Caco-2 (cell line): ENCODE measurements at regions not wholly inside any gene's neighbourhood (a gene's known extent, or its start where the extent isn't known, plus 50 kb on each side); places are given as distances from the start of the nearest gene placed in this dataset.

ENCODE experiments used
- BruUV-seq: library from RNA; stranded (reverse); fragments of 400-500 nt; replicated peaks from 2 replicates; lab custom pipeline; 2021; lab: Mats Ljungman, UMichigan
- CTCF ChIA-PET: fragments of 300-600 bp; sonication (Branson Sonifier 250); formaldehyde crosslinking; loops from one replicate; lab custom pipeline; 2022; ENCODE audit warnings: antibody characterized with exemption; lab: Charles Lee
- POLR2A ChIA-PET: fragments of 300-600 bp; sonication (Branson Sonifier 250); formaldehyde crosslinking; loops from one replicate; lab custom pipeline; 2022; ENCODE audit warnings: antibody characterized with exemption; lab: Charles Lee
- DNase-seq, 2 experiments: peaks; one replicate each; pipeline versions ENCODE4 v3.0.0 to v3.0.0-alpha.2; 2020 to 2022
- H3K27me3 ChIP-seq: replicated peaks from 2 replicates; pipeline ENCODE4 v1.6.0; 2011; ENCODE audit warnings: low read length; ENCODE audit not compliant: control insufficient read depth, insufficient read depth
- H3K36me3 ChIP-seq: 2 replicates; pipeline ENCODE4 v1.5.1; 2011; ENCODE audit warnings: low read length; ENCODE audit not compliant: control insufficient read depth, insufficient read depth
- H3K4me1 ChIP-seq: fragments of 250-450 bp; sonication (Bioruptor Pico); 2 replicates; pipeline ENCODE4 v1.5.1; 2020; ENCODE audit warnings: mild to moderate bottlenecking
- H3K4me3 ChIP-seq: 2 replicates; pipeline ENCODE4 v1.5.1; 2011; ENCODE audit warnings: low read depth, mild to moderate bottlenecking, control low read depth, low read length
- H3K9me3 ChIP-seq: fragments of 250-450 bp; sonication (Bioruptor Pico); 2 replicates; pipeline ENCODE4 v1.5.1; 2020; ENCODE audit warnings: mild to moderate bottlenecking, moderate library complexity
- H3K27ac Mint-ChIP-seq: one replicate; pipeline ENCODE4 v1.8.0; 2022; ENCODE audit warnings: mixed read lengths; ENCODE audit not compliant: unreplicated experiment
- H3K27me3 Mint-ChIP-seq: one replicate; pipeline ENCODE4 v1.8.0; 2022; ENCODE audit warnings: mixed read lengths; ENCODE audit not compliant: insufficient read depth, unreplicated experiment
- H3K36me3 Mint-ChIP-seq: one replicate; pipeline ENCODE4 v1.8.0; 2022; ENCODE audit warnings: mild to moderate bottlenecking, mixed read lengths; ENCODE audit not compliant: insufficient read depth, unreplicated experiment
- H3K4me1 Mint-ChIP-seq: one replicate; pipeline ENCODE4 v1.8.0; 2022; ENCODE audit warnings: low read depth, mixed read lengths; ENCODE audit not compliant: unreplicated experiment
- H3K4me3 Mint-ChIP-seq: one replicate; pipeline ENCODE4 v1.8.0; 2022; ENCODE audit warnings: mild to moderate bottlenecking, moderate library complexity, mixed read lengths; ENCODE audit not compliant: unreplicated experiment
- H3K9me3 Mint-ChIP-seq: one replicate; pipeline ENCODE4 v1.8.0; 2022; ENCODE audit warnings: mixed read lengths; ENCODE audit not compliant: unreplicated experiment
- CTCF ChIP-seq, 2 experiments: fragments of 200-600 bp in 1 of 2; IDR thresholded peaks; 1 replicate in 1 of 2; 2 replicates in 1 of 2; pipeline versions ENCODE4 v1.5.1 to v1.8.0; 2011 to 2022; ENCODE audit warnings: antibody characterized with exemption in 1 of 2, control low read depth in 1 of 2, inconsistent platforms in 1 of 2, low read depth in 1 of 2, low read length in 1 of 2, mild to moderate bottlenecking in 1 of 2, moderate library complexity in 1 of 2; ENCODE audit not compliant: insufficient read depth in 1 of 2, severe bottlenecking in 1 of 2, unreplicated experiment in 1 of 2
- intact Hi-C: fragments of 100-400 bp; cut with micrococcal nuclease; formaldehyde crosslinking; loops from one replicate; pipeline ENCODE4 v1.10.0; 2022; ENCODE audit not compliant: unreplicated experiment

- DNase-seq, result peak; percentile 42 to 48
- peak in 1 of 2 experiments; percentile 47 for TF ChIP-seq CTCF (IDR thresholded peaks at IDR 0.05; ENCODE audit: insufficient read depth in 1 of 2, low read depth in 1 of 2, low read length in 1 of 2, severe bottlenecking in 1 of 2, unreplicated experiment in 1 of 2)
- ChIA-PET POLR2A (no interaction called here), CTCF (no interaction called here)
- Histone ChIP-seq H3K27me3 (no peaks in the 10 kb centered on the region), H3K4me1 (no peaks in the 10 kb centered on the region), H3K4me3 (no peak overlapping the region), H3K9me3 (no peaks in the 10 kb centered on the region), H3K36me3 (no peaks in the 10 kb centered on the region)
- H3K9me3 Mint-ChIP-seq, result peaks cover 11% of the 10 kb centered on the region
- H3K36me3 Mint-ChIP-seq, result no peaks in the 10 kb centered on the region
- H3K4me1 Mint-ChIP-seq, result no peaks in the 10 kb centered on the region
- H3K27me3 Mint-ChIP-seq, result peaks cover 5% of the 10 kb centered on the region
- BruUV-seq, result no TSS peak
- intact Hi-C loops, result loop anchor here (1.0 to 10.0 kb wide), 4 partner anchors 89 to 441 kb away; no protein-coding TSS in a partner anchor
- H3K27ac Mint-ChIP-seq, result no peak overlapping the region
- no peak overlapping the region for H3K4me3 Mint-ChIP-seq
These were observed 794.8 kb downstream of the MCTP2 start for GRCh38 chr15:95025924-95026728.

DNA sequence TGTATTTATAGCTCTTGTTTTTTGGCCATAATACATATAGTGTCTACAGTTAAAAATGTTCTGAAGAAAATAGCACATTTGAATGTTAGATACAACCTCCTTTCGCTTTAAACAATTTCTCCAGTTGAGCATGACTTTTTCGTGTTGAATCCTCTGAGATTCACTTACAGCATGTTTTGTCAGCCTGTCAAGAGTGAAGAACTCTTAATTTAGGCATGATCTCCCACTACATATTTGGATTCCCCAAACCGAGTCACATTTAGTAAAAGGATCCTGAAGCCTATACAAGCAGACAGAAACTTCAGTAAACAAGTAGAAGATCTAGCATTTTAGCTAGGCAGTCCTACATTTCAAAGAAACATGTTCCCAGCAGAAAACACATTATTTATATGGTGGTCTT lies 796.6 kb downstream of the MCTP2 start:
- DNase-seq, result no peak
- no peak overlapping the region for H3K4me3 Mint-ChIP-seq
- Histone ChIP-seq H3K27me3 (no peaks in the 10 kb centered on the region), H3K4me1 (no peaks in the 10 kb centered on the region), H3K9me3 (no peaks in the 10 kb centered on the region), H3K36me3 (no peaks in the 10 kb centered on the region), H3K4me3 (no peak overlapping the region)
- H3K27ac Mint-ChIP-seq, result no peak overlapping the region
- TF ChIP-seq CTCF (IDR thresholded peaks at IDR 0.05; ENCODE audit: insufficient read depth in 1 of 2, low read depth in 1 of 2, low read length in 1 of 2, severe bottlenecking in 1 of 2, unreplicated experiment in 1 of 2), result no peak
- peaks cover 5% of the 10 kb centered on the region for H3K27me3 Mint-ChIP-seq
- no peaks in the 10 kb centered on the region for H3K4me1 Mint-ChIP-seq
- ChIA-PET CTCF (no interaction called here), POLR2A (no interaction called here)
- intact Hi-C loops, result loop anchor here (10.0 kb wide), 3 partner anchors 87 to 443 kb away; no protein-coding TSS in a partner anchor
- H3K36me3 Mint-ChIP-seq, result no peaks in the 10 kb centered on the region
- BruUV-seq, result no TSS peak
- H3K9me3 Mint-ChIP-seq, result no peaks in the 10 kb centered on the region

DNA sequence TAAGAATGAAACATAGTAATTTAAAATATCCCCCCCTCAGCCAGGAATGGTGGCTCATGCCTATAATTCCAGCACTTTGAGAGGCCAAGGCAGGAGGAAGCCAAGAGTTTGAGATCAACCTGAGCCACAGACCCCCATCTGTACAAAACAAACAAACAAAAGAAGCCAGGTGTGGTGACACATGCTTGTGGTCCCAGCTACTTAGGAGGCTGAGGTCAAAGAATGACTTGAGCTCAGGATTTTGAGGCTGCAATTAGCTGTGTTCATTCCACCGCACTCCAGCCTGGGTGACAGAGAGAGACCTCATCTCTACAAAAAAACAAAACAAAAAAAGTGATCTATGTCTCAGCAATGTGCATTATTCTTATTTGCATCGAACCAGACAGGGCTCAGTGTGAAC lies 800.8 kb downstream of the MCTP2 start:
- Histone ChIP-seq H3K4me1 (no peaks in the 10 kb centered on the region), H3K27me3 (no peaks in the 10 kb centered on the region), H3K4me3 (no peak overlapping the region), H3K9me3 (no peaks in the 10 kb centered on the region), H3K36me3 (no peaks in the 10 kb centered on the region)
- no TSS peak for BruUV-seq
- no peaks in the 10 kb centered on the region for H3K36me3 Mint-ChIP-seq
- H3K4me1 Mint-ChIP-seq, result no peaks in the 10 kb centered on the region
- H3K9me3 Mint-ChIP-seq, result no peaks in the 10 kb centered on the region
- peaks cover 3% of the 10 kb centered on the region for H3K27me3 Mint-ChIP-seq
- no peak for TF ChIP-seq CTCF (IDR thresholded peaks at IDR 0.05; ENCODE audit: insufficient read depth in 1 of 2, low read depth in 1 of 2, low read length in 1 of 2, severe bottlenecking in 1 of 2, unreplicated experiment in 1 of 2)
- H3K4me3 Mint-ChIP-seq, result no peak overlapping the region
- CTCF ChIA-PET, result no interaction called here
- intact Hi-C loops, result no loop called here
- H3K27ac Mint-ChIP-seq, result no peak overlapping the region
- POLR2A ChIA-PET, result no interaction called here
- no peak for DNase-seq
